ENCODE measurements at regions not wholly inside any gene's neighbourhood (a gene's known extent, or its start where the extent isn't known, plus 50 kb on each side); places are given as distances from the start of the nearest gene placed in this dataset.

DNA sequence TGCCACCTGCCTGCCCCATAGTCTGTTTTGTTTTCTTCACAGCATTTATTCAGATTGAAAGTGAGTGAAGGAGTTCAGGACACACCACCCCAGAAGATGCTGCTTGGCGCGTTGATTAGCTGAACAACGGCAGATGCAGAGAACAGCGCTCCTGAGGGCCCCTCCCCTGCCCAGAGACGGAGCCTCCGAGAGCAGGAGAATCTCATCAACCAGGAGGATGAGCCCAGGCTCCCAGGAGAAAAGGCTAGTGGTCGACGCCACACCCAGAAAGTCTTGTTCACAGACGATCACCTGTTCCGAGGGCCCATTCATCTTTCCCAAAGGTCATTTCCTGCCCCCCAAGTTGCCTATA is 180.4 kb upstream of the PPP1R26 start:
- no peak for DNase-seq

DNA sequence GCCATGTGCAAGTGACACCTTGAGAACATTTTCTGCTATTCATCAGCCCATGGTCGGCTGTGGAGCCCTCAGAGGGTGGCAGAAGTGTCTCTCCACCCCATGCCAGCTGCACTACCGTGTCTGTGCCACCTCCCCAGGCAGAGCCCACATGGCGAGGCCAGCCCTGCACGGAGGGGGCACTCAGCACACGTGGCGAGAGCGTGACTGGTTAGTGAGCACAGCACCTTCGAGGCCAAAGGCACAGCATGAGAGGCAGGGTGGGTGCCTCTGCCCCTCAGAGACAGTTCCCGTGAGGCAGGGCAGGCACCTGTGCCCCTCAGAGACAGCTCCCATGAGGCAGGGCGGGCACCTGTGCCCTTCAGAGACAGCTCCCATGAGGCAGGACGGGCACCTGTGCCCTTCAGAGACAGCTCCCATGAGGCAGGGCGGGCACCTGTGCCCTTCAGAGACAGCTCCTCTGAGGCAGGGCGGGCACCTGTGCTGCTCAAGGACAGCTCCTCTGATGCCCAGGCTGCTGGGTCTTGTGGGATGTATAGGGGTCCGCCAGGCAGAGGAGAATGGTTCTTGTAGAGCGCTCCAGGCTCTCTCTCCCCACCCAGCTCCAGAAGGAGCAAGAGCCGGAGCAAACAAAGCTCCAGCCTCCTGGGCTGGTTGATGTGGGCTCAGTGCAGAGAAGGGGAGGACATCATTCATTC is 179.8 kb upstream of the PPP1R26 start:
- no peak for DNase-seq

DNA sequence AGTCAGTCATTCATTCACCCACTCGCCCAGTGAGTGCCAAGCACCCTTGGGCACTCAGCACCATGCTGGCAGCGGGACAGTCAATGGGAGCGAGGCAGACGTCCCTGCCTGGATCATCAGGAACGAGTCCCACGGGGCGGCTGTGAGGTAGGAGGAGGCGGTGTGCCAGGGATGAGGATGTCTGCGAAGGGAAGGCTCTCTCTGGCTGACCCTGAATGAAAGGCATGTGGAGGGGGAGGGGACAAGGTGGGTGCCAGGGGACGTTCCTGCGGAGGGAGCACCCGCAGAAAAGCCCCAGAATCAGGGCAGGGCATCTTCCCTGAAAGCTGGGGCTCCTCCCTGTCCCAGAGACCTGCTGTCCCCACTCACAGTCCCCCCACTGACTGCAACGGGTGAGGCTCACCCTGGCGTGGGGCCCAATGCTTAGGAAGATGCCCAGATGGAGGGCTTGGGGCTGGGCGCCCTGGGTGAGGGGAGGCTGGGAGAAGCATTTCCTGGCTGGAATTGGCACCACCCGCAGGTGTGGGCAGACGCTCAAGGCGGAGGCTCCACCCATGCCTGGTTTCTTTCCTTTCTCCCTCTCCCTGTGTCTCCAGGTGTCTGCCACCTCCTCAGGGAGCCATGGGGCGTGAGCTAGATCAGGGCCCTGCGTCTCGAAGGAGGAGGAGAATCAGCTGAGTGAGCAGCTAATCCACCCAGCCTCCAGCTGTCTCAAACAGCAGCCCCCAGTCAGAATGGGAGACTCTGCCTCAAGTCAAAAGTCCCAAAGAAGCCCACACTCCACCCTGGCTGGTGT is 179.0 kb upstream of the PPP1R26 start:
- DNase-seq: peak; percentile 90

DNA sequence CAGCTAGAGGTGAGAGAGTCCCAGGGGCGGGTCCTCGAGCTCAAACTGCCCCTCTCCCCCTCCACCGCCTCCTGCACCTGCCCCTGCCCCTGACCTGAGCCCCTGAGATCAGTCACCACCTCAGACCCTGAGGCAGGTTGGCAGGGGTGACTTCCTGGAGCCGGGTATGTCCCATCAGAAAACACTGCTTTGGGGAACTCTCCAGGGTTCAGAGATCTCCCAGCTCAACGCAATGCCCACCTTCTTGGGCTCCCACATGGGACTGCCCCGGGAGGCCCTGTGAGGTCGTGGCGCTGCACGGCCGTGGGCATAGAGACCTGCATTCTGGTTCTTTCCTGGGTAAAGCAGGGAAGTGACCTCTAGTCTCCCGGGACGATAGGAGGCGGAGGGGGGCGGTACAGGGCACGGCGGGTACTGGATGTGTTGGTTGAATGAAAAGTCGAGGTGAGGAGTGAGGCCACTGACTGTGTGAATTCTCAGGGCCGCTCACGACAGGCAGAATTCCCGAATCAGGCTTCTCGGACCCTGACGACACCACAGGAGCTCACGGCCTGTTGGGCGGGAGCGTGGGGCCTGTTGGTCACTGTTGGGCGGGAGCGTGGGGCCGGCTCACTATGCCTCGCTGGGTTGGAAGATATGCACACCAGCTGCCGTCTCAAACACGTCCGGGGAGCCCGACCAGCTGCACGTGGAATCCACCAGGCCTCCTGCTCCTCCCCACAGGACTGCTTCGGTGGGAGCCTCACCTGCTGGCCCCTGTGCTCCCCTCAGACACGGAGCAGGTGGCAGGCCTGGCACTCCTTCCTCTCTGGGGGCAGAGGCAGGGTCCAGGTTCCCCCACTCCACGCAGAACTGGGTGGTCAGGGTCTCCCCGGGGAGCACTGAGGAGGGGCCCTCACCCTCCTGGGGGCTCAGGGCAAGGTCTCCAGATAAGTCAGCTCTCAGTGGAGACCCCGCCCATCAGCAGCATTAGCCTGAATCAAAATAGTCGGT is 178.0 kb upstream of the PPP1R26 start:
- no peak for DNase-seq

DNA sequence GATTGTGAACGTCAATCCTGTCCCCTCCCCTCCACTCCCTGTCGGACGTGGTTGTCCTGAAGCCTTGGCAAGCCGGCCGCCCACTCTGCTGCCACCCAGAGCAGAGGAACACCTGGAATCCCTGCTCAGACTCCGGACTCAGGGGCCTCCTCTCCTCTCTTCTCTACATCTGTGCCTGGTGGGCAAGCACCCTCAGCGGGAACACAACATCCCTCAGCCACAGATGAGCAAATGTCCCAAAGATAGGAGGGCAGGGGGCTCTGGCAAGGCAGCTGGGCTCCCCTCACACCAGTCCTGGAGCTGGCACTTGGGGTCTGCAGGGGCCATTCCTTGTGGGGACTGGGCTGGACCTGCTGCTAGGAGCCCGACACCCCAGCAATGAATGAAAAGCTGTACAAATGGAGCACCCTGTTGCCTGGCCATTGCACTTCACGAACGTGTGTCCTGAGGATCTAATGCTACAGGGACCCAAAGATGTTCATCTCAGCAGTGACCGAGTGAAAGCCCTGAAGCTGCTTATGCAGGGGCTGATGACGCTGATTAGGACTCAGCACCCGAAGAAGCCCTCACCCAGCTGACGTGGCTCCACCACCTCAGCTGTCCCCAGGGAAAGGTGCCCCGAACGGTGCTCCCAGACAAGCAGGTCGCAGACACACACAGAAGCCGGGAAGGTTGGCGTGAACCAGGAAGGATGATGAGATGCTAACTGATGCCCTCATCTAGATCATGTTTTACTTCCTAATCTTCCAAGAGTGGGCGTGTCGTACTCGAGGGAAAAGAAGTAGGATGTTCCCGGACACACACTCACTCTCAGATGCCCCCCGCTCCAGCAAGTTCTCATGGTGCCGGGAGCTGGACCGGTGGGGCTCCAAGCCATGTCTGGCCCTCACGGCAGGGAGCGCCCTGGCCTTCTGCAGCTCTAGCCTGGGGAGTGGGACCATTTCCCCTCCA is 177.0 kb upstream of the PPP1R26 start:
- no peak for DNase-seq

DNA sequence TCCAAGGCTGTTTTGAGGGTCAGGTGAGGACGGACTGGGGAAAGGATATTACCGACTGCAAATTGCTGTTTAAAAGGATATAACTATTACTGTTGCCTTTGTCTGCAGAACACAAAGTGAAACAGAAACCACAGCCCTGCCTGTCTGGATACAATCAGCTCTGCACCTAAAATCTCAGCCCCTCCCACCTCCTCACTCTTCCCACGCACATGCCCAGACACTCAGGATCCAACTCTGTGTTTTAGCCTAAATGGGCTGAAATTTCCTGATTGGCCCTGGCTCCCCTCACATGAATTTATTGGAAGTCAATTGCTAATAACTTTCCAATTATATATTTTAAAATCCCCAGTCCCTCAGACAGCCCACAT is 176.3 kb upstream of the PPP1R26 start:
- peak; percentile 40 for DNase-seq

DNA sequence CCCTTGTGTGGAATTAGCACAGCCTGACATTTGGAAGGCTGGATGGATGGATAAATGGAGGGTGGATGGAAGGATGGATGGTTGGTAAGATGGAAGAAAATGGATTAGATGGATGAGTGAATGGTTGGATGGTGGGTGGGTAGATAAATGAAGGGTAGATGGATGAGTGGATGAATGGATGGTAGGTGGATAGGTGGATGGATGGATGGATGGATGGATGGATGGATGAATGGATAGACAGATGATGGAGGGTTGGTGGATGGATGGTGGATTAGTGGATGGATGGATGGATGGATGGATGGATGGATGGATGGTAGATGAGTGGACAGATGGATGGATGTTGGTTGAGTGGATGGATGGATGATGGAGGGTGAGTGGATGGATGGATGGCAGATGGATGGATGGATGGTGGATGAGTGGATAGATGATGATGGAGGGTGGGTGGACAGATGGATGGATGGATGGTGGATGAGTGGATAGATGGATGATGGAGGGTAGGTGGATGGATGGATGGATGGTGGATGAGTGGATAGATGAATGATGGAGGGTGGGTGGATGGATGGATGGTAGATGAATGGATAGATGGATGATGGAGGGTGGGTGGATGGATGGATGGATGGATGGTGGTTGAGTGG is 175.6 kb upstream of the PPP1R26 start:
- no peak for DNase-seq

DNA sequence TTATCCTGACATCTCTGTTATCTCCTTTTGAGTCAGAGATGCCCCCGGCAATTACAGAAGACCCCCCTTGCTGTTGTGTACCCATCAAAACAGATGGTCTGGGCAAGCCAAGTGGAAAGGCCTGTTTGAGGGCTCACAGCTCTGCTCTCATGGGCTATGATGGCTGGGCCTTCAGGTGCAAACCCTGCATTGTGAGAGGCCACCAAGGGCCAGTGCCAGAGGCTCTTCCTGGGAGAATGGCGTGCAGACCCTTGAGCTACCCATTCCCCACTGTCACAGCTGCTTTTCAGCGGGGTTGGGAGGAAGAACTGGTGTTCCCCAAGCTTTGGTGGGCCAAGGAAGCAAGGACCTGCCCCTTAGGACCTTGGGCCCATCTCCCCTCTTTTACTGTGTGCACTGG is 174.7 kb upstream of the PPP1R26 start:
- no peak for DNase-seq

DNA sequence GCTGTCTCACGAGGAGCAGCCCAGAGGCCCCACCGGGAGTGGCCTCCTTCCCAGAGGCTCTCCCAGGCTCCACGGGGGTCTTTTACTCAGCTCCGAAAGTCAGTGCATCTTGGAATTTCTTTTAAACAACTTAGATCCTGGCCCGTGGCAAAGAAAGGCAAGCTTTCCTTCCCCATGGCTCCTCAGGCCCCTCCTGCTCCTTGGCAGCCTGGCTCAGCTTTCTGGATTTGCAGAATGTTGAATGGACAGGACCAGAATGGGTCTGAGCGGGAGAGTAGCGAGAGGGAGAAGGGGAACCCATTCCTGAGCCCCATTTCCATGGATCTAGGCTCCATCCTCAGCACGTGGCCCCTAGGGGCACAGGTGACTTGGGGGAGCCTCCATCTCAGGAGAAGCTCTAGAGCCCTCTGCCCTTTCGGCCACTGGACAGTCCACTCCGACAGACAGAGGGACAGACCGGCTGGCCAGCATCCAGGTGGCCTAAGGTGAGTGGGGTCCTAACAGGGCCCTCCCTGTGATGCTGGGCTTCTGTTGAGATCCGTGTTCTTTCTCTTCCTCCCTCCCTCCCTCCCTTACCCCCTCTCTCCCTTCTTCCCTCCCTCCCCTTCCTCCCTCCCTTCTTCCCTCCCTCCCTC is 173.9 kb upstream of the PPP1R26 start:
- DNase-seq: no peak

DNA sequence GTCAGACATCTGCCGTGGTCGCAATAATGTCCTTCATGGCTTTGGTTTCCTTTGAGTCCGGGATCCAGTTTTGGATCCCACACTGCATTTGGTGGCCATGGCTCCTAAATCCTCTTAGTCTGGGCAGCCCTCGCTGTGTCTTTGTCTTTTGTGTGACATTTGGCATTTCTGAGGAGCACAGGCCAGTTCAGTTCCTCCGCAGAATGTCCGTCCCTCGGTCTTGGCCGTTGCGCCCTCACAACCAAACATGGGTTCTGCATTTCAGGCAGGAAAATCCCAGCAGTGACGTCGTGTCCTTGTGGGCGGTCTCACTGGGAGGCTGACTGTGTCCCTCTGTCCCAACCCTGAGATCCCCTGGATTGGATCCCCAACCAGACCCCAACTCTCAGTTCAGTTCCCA is 172.9 kb upstream of the PPP1R26 start:
- DNase-seq: no peak

DNA sequence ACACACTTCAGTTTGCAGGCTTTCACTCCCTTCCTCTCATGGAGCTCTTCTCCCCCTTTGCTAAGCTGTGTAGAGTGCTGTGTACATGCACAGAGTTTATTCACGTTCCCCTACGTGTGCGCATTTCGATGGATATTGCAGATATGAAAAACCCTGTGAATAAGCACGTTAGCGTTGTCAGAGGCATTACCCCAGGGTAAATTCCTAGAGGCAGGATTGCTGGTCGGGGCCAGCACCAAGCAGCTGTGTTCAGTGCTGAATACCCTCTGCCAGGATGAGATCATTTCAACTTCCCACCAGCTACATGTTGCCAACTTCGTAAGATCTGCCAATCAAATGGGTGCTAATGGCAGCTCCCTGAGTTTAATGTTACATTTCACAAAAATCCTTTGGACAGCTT is 172.3 kb upstream of the PPP1R26 start:
- DNase-seq: peak; percentile 71

DNA sequence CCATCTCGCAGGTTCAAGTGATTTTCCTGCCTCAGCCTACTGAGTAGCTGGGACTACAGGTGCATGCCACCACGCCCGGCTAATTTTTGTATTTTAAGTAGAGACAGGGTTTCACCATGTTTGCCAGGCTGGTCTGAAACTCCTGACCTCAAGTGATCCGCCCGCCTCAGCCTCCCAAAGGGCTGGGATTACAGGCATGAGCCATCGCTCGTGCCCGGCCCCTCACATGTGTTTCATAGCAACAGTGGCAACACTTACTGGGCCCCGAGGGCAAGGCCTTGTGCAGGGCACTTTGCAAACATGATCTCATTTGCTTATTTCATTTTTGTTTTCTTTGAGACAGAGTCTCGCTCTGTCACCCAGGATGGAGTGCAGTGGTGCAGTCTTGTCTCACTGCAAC is 171.7 kb upstream of the PPP1R26 start:
- DNase-seq: peak; percentile 62

DNA sequence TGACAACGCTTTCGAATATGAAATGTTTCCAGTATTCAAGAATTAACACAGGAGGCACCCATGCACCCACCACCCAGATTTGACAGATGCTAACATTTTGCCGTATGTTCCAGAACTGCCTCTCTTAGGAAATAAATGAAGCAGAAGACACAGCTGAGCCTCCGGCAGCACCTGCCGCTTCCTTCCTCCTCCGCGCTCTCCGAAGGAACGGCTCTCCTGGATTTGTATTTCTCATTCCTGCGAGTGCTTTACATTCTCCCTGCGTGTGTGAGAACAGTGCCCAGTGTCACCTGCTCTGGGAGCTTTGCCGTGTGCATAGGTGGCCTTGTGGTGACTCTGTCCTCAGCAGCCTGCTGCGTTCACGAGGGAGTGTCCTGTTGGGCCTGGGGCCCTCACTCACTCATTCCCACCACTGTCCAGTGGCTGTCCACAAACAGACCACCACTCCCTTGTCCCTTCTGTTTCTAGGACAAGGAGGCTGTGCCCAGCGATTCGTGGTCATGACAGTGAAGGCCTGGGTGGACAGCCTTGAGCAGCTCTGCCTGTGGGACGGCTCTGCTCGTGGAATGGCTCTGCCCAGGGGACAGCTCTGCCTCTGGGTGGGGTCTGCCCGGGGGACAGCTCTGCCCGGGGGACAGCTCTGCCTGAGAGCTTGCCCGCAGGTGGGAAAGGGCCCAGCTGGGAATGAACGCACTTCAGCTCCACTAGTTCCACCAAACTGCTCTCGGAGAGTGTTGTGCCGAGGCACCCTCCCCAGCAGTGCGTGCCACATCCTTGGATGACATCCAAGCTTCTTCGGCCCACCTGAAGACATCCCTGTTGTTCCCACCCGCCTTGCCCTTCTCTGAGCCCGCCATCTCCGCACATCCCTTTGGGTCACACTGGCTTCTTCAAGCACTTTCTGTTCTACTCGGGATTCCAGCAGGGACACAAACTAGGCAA is 170.5 kb upstream of the PPP1R26 start:
- peak; percentile 88 for DNase-seq

DNA sequence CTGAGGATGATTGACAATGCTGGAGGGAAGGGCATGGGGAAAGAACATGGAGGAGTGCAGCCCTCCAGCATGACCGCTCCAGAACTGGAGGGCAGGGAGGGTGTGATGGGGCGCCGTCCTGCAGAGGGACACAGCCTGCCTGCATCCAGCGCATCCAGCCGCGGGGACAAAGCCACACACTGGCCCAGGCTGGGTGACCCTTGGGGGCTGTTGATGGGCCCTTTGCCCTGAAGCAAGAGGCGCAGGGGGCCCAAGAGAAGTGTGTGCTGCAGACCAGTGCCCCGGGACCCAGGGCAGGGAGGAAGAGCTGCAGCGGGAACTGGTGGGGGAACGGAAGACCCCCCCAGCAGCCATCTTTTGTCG is 169.8 kb upstream of the PPP1R26 start:
- no peak for DNase-seq

DNA sequence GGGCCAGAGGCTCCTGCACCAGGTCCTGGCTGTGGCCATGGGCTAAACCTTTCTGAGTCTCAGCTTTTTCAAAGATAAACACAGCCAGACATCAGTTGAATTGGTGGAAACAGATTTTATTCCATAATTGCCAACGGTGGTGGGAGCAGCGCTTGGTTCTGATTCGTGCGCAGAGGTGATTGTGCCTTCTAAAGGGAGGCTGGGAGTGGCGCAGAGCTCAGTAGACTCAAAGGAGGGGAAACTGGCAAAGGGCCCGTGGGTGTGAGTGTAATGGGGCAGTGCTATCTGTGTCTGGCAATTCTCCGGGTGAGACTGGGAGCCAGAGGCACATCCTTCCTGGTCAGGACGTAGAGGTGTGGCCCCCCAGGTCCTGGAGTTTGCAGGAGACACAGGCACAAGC is 169.4 kb upstream of the PPP1R26 start:
- DNase-seq: no peak

DNA sequence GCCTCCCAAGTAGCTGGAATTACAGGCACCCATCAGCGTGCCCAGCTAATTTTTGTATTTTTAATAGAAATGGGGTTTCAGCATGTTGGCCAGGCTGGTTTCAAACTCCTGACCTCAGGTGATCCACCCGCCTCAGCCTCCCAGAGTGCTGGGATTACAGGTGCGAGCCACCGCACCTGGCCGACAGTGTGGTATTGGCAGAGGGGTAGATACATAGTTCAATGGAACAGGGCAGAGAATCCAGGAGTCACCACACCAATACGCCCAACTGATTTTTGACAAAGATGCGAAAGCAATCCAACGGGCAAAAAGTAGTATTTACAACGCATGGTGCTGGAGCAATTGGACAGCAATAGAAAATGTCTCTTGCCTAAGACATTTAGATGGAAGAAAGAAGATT is 164.0 kb upstream of the PPP1R26 start:
- DNase-seq: no peak

DNA sequence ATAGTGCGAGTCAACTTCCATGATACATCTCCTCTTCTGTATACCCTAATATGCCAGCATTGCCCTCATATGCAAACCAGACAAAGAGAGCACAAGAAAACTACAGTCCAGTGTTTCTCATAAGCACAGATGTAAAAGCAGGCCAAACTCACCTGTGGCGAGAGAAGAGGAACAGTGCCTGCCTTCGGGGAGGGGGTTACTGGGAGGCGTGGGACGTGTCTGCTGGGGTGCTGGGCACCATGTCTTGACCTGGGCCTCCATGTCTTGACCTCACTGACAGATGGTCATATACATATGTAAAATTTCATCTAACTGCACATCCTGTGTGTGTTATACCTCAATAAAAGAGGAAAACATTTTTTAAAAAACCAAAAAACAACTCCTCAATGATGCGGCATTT is 159.3 kb upstream of the PPP1R26 start:
- DNase-seq: no peak

DNA sequence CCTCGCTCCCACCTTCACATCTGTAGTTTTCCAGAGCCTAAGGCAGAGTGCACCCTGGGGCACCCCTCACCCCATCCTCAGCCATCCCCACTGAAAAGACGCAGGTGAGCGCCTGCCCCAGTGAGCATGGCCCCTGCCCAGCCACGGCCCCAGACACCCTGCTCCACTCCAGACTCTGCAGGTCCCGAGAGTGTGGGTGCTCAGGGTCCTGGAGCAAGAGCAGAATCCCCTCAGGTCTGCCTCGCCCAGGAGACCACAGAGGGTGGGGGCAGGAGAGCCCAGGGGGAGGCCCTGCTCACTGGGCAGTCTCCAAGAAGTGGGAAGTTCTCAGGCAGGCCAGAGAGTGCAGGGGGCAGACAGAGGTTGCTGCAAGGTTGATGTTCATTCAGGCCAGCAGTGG is 158.6 kb upstream of the PPP1R26 start:
- DNase-seq: no peak

DNA sequence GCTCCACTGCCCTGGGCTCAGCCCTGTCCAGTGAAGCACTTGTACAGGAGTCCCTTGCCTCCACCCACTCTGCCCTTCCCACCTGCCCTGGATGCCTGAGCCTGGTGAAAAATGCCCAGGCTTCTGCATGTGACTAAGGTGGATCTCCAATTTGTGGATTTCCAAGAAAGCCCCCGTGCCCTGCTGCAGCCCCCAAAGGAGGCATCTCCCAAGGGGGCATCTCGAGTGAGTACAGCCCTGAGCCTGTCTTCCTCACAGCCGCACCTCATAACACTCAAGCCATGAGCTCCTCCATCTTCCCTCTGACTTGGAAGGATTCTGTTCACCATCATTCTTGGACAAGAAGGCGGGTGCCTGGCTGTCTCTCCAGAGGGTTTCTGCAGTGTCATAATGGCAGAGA is 158.0 kb upstream of the PPP1R26 start:
- no peak for DNase-seq

DNA sequence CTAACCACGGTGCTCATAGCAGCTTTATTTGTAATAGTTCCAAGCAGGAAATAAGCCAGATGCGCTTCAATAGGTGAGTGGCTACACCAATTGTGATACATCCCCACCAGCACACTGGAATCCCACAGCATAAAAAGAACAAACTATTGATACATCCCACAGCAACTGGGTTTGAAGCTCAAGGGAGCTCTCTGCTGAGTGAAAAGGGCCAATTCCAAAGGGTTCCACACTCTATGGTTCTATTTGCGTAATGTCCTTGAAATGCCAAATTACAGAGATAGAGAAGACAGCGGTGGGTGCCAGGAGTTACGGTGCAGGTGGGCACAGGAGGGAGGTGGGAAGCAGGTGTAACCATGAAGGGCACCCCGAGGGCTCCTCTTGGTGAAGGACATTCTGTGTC is 155.3 kb upstream of the PPP1R26 start:
- DNase-seq: no peak

Data from DMS79 treated with DMSO at 0.1 percent for 48 hours (cell line).